GM23338 (cell line): ENCODE measurements at regions not wholly inside any gene's neighbourhood (a gene's known extent, or its start where the extent isn't known, plus 50 kb on each side); places are given as distances from the start of the nearest gene placed in this dataset.

Experiments used
- CREB1 ChIP-seq: fragments of 250-450 bp; sonication (Bioruptor Pico); IDR thresholded peaks from 2 replicates; pipeline ENCODE4 v1.5.0; 2020; ENCODE audit warnings: low read depth, mild to moderate bottlenecking, moderate library complexity
- EZH2 ChIP-seq: fragments of 200-600 bp; sonication (generic); IDR thresholded peaks from one replicate; pipeline ENCODE4 v1.8.0; 2017; ENCODE audit warnings: antibody characterized with exemption, mild to moderate bottlenecking, low read depth; ENCODE audit not compliant: unreplicated experiment
- EZH2phosphoT487 ChIP-seq: fragments of 200-600 bp; sonication (generic); IDR thresholded peaks from one replicate; pipeline ENCODE4 v1.8.1; 2018; ENCODE audit warnings: antibody characterized with exemption; ENCODE audit not compliant: unreplicated experiment
- NANOG ChIP-seq: IDR thresholded peaks from 2 replicates; pipeline ENCODE4 v1.6.1; 2016; ENCODE audit warnings: antibody characterized with exemption, borderline replicate concordance
- STAT1 ChIP-seq: IDR thresholded peaks from one replicate; pipeline ENCODE4 v1.6.1; 2016; ENCODE audit warnings: antibody characterized with exemption; ENCODE audit not compliant: unreplicated experiment
- ZNF331 ChIP-seq: fragments of 250-450 bp; sonication (Bioruptor Pico); IDR thresholded peaks from 2 replicates; pipeline ENCODE4 v1.5.0; 2020; ENCODE audit warnings: low read depth, mild to moderate bottlenecking, moderate library complexity
- TF ChIP-seq, protein P1 (sequence below): fragments of 250-450 bp; sonication (Bioruptor Pico); IDR thresholded peaks from 2 replicates; pipeline ENCODE4 v1.5.0; 2020; ENCODE audit warnings: mild to moderate bottlenecking, moderate library complexity
- TF ChIP-seq, protein P2 (sequence below), 2 experiments: fragments of 200-600 bp in 1 of 2; sonication (generic) in 1 of 2; conservative IDR thresholded peaks; 2 replicates each; pipeline versions ENCODE4 v1.5.1 to v1.6.1; 2016 to 2017; ENCODE audit warnings: antibody characterized with exemption in 2 of 2, low read depth in 2 of 2, mild to moderate bottlenecking in 2 of 2, moderate library complexity in 1 of 2

- TF ChIP-seq, protein P1, sequence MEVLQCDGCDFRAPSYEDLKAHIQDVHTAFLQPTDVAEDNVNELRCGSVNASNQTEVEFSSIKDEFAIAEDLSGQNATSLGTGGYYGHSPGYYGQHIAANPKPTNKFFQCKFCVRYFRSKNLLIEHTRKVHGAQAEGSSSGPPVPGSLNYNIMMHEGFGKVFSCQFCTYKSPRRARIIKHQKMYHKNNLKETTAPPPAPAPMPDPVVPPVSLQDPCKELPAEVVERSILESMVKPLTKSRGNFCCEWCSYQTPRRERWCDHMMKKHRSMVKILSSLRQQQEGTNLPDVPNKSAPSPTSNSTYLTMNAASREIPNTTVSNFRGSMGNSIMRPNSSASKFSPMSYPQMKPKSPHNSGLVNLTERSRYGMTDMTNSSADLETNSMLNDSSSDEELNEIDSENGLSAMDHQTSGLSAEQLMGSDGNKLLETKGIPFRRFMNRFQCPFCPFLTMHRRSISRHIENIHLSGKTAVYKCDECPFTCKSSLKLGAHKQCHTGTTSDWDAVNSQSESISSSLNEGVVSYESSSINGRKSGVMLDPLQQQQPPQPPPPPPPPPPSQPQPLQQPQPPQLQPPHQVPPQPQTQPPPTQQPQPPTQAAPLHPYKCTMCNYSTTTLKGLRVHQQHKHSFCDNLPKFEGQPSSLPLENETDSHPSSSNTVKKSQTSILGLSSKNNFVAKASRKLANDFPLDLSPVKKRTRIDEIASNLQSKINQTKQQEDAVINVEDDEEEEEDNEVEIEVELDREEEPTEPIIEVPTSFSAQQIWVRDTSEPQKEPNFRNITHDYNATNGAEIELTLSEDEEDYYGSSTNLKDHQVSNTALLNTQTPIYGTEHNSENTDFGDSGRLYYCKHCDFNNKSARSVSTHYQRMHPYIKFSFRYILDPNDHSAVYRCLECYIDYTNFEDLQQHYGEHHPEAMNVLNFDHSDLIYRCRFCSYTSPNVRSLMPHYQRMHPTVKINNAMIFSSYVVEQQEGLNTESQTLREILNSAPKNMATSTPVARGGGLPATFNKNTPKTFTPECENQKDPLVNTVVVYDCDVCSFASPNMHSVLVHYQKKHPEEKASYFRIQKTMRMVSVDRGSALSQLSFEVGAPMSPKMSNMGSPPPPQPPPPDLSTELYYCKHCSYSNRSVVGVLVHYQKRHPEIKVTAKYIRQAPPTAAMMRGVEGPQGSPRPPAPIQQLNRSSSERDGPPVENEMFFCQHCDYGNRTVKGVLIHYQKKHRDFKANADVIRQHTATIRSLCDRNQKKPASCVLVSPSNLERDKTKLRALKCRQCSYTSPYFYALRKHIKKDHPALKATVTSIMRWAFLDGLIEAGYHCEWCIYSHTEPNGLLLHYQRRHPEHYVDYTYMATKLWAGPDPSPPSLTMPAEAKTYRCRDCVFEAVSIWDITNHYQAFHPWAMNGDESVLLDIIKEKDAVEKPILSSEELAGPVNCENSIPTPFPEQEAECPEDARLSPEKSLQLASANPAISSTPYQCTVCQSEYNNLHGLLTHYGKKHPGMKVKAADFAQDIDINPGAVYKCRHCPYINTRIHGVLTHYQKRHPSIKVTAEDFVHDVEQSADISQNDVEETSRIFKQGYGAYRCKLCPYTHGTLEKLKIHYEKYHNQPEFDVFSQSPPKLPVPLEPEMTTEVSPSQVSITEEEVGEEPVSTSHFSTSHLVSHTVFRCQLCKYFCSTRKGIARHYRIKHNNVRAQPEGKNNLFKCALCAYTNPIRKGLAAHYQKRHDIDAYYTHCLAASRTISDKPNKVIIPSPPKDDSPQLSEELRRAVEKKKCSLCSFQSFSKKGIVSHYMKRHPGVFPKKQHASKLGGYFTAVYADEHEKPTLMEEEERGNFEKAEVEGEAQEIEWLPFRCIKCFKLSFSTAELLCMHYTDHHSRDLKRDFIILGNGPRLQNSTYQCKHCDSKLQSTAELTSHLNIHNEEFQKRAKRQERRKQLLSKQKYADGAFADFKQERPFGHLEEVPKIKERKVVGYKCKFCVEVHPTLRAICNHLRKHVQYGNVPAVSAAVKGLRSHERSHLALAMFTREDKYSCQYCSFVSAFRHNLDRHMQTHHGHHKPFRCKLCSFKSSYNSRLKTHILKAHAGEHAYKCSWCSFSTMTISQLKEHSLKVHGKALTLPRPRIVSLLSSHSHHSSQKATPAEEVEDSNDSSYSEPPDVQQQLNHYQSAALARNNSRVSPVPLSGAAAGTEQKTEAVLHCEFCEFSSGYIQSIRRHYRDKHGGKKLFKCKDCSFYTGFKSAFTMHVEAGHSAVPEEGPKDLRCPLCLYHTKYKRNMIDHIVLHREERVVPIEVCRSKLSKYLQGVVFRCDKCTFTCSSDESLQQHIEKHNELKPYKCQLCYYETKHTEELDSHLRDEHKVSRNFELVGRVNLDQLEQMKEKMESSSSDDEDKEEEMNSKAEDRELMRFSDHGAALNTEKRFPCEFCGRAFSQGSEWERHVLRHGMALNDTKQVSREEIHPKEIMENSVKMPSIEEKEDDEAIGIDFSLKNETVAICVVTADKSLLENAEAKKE (CRISPR knock-in tag): no peak
- no peak for TF ChIP-seq ZNF331
- TF ChIP-seq, protein P2, sequence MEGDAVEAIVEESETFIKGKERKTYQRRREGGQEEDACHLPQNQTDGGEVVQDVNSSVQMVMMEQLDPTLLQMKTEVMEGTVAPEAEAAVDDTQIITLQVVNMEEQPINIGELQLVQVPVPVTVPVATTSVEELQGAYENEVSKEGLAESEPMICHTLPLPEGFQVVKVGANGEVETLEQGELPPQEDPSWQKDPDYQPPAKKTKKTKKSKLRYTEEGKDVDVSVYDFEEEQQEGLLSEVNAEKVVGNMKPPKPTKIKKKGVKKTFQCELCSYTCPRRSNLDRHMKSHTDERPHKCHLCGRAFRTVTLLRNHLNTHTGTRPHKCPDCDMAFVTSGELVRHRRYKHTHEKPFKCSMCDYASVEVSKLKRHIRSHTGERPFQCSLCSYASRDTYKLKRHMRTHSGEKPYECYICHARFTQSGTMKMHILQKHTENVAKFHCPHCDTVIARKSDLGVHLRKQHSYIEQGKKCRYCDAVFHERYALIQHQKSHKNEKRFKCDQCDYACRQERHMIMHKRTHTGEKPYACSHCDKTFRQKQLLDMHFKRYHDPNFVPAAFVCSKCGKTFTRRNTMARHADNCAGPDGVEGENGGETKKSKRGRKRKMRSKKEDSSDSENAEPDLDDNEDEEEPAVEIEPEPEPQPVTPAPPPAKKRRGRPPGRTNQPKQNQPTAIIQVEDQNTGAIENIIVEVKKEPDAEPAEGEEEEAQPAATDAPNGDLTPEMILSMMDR (conservative IDR thresholded peaks at IDR 0.05; ENCODE audit: low read depth in 2 of 2): no peak
- no peak for TF ChIP-seq STAT1
- no peak for TF ChIP-seq NANOG
- no peak for TF ChIP-seq CREB1 (CRISPR knock-in tag)
- TF ChIP-seq EZH2: no peak
- TF ChIP-seq EZH2phosphoT487: no peak
These were observed 81.8 kb downstream of the GLUD2 start (continued) for GRCh38 chrX:121128925-121129877.
